ENCODE measurements at regions not wholly inside any gene's neighbourhood (a gene's known extent, or its start where the extent isn't known, plus 50 kb on each side); places are given as distances from the start of the nearest gene placed in this dataset.

GRCh38 chr1:183711741-183712361 is 58.7 kb upstream of the APOBEC4 start:
- TF ChIP-seq POLR2A (IDR thresholded peaks at IDR 0.05) (no peak), CTCF (IDR thresholded peaks at IDR 0.05) (no peak)
